Pancreas (tissue), 10 donors: ENCODE measurements at regions not wholly inside any gene's neighbourhood (a gene's known extent, or its start where the extent isn't known, plus 50 kb on each side); places are given as distances from the start of the nearest gene placed in this dataset.

Source experiments
- ATAC-seq, 4 donors: fragments of 200-7000 bp; cut with Tn5 transposase; one replicate each; pipeline versions ENCODE4 v1.8.0 to v1.9.1; 2020; ENCODE audit warnings: mild to moderate bottlenecking in 4 of 4, moderate library complexity in 4 of 4
- DNase-seq, 6 donors: peaks; one replicate each; pipeline ENCODE4 v3.0.0-alpha.2; 2020
- FAIRE-seq: peaks from 2 replicates; lab custom pipeline; 2012; peaks lifted over from hg19 to GRCh38; lab: Jason Lieb, UNC
- H3K27ac ChIP-seq, 4 donors: fragments of 200-600 bp; sonication (generic); 1 replicate in 3 of 4; 2 replicates in 1 of 4; pipeline versions ENCODE4 v1.5.0 to v1.8.0; 2020
- H3K27me3 ChIP-seq, 4 donors: fragments of 200-600 bp; one replicate each; pipeline ENCODE4 v1.8.0; 2021
- H3K36me3 ChIP-seq, 3 donors: fragments of 200-600 bp; sonication (generic) in 1 of 3; one replicate each; pipeline versions ENCODE4 v1.5.0 to v1.8.0; 2020 to 2021
- H3K4me1 ChIP-seq, 3 donors: fragments of 200-600 bp; one replicate each; pipeline ENCODE4 v1.8.0; 2021
- H3K4me3 ChIP-seq, 4 donors: fragments of 200-600 bp; sonication (generic) in 2 of 4; one replicate each; pipeline versions ENCODE4 v1.5.0 to v1.8.0; 2020 to 2021
- H3K9me3 ChIP-seq, 4 donors: fragments of 200-600 bp; one replicate each; pipeline ENCODE4 v1.8.0; 2021
- CTCF ChIP-seq, 4 donors: fragments of 200-600 bp; sonication (generic) in 3 of 4; IDR thresholded peaks; one replicate each; pipeline versions ENCODE4 v1.5.0 to v1.8.0; 2021; ENCODE audit warnings: antibody characterized with exemption in 4 of 4
- WGBS, 2 donors: extraction: QIAGEN DNeasy Blood & Tissue Kit; methylation state at CpG; one replicate each; pipeline ENCODE4 v1.1.7; 2013; 5-methylcytosine and 5-hydroxymethylcytosine counted together
- intact Hi-C, 3 donors: fragments of 100-400 bp; cut with DNase I; formaldehyde crosslinking; loops; one replicate each; pipeline versions ENCODE4 v1.11.1 to v1.14.2; 2022
- donor health status: healthy with polysubstance abuse.
- donor health status: DM: no; HTN: no; CAD: no; lungs with moderate emphysema.
- donor health status: DM: no; HTN: no; CAD: no.
- donor health status: control.
- donor health status: control.
- donor health status: Bipolar disorder and iron deficiency.
- donor health status: DM: yes; HTN: yes; CAD: no.
- donor health status: DM: no; HTN: no; CAD: no.
- donor health status: DM: no; HTN: no; CAD: no.
- donor health status: DM: yes; HTN: yes; CAD: no.

- intact Hi-C loops, result no loop called here
- Histone ChIP-seq H3K36me3 (no peaks in the 10 kb centered on the region), H3K9me3 (no peaks in the 10 kb centered on the region), H3K4me1 (peaks cover 0 to 5% (median 0%) of the 10 kb centered on the region in 3 donors), H3K27ac (no peak overlapping the region), H3K4me3 (no peak overlapping the region), H3K27me3 (no peaks in the 10 kb centered on the region)
- WGBS, 2 donors, result 66 to 72% methylated on average over 3 of the region's 3 CpGs
- no peak for FAIRE-seq
- TF ChIP-seq CTCF (IDR thresholded peaks at IDR 0.05), result no peak
- ATAC-seq, result no peak
- DNase-seq, result no peak
Measured at GRCh38 chr13:72599178-72599743, 128.2 kb downstream of the MZT1 start.

GRCh38 chr13:72590091-72590740 is 137.2 kb downstream of the MZT1 start:
- no peak for ATAC-seq
- WGBS, 2 donors, result 72 to 90% methylated on average over 1 of the region's 1 CpG
- no peak overlapping the region for H3K4me3 ChIP-seq
- FAIRE-seq, result no peak
- TF ChIP-seq CTCF (IDR thresholded peaks at IDR 0.05), result no peak
- no peak for DNase-seq
- no peak overlapping the region for H3K27ac ChIP-seq
- H3K4me1 ChIP-seq, result no peaks in the 10 kb centered on the region
- H3K9me3 ChIP-seq, result no peaks in the 10 kb centered on the region
- no peaks in the 10 kb centered on the region for H3K27me3 ChIP-seq
- intact Hi-C loops, result no loop called here
- H3K36me3 ChIP-seq, result no peaks in the 10 kb centered on the region

- intact Hi-C loops, result no loop called here
- Histone ChIP-seq H3K9me3 (no peaks in the 10 kb centered on the region), H3K27ac (no peak overlapping the region), H3K4me1 (no peaks in the 10 kb centered on the region), H3K27me3 (peaks cover 0 to 5% (median 0%) of the 10 kb centered on the region in 4 donors), H3K36me3 (no peaks in the 10 kb centered on the region), H3K4me3 (no peak overlapping the region)
- DNase-seq, result no peak
- no peak for FAIRE-seq
- peak in 2 of 4 donors; percentile 30 to 35 for ATAC-seq
- no peak for TF ChIP-seq CTCF (IDR thresholded peaks at IDR 0.05)
- WGBS, 2 donors, result 9 to 15% methylated on average over 3 of the region's 3 CpGs
Measured at GRCh38 chr13:72586518-72586917, 140.9 kb downstream of the MZT1 start.

GRCh38 chr13:72585254-72585653 is 142.2 kb downstream of the MZT1 start:
- Histone ChIP-seq H3K27me3 (peaks cover 0 to 5% (median 0%) of the 10 kb centered on the region in 4 donors), H3K4me1 (no peaks in the 10 kb centered on the region), H3K27ac (no peak overlapping the region), H3K4me3 (no peak overlapping the region), H3K36me3 (no peaks in the 10 kb centered on the region), H3K9me3 (no peaks in the 10 kb centered on the region)
- WGBS, 2 donors, result 68 to 83% methylated on average over 2 of the region's 2 CpGs
- intact Hi-C loops, result no loop called here
- no peak for ATAC-seq
- no peak for FAIRE-seq
- no peak for DNase-seq
- TF ChIP-seq CTCF (IDR thresholded peaks at IDR 0.05), result no peak

- H3K27me3 ChIP-seq, result no peaks in the 10 kb centered on the region
- FAIRE-seq (no peak), DNase-seq (no peak), ATAC-seq (no peak)
- no peaks in the 10 kb centered on the region for H3K4me1 ChIP-seq
- H3K27ac ChIP-seq, result no peak overlapping the region
- H3K9me3 ChIP-seq, result no peaks in the 10 kb centered on the region
- no peaks in the 10 kb centered on the region for H3K36me3 ChIP-seq
- TF ChIP-seq CTCF (IDR thresholded peaks at IDR 0.05), result no peak
- H3K4me3 ChIP-seq, result no peak overlapping the region
- WGBS, 2 donors, result 16 to 17% methylated on average over 2 of the region's 2 CpGs
- intact Hi-C loops, result no loop called here
Measured at GRCh38 chr13:72571191-72571590, 156.2 kb downstream of the MZT1 start.
